ENCODE measurements at regions not wholly inside any gene's neighbourhood (a gene's known extent, or its start where the extent isn't known, plus 50 kb on each side); places are given as distances from the start of the nearest gene placed in this dataset.
"Not testable (repeated sequence)": the region's sequence is repeated elsewhere in the genome, so short reads cannot be mapped to it uniquely, and the experiment has no call there.

DNA sequence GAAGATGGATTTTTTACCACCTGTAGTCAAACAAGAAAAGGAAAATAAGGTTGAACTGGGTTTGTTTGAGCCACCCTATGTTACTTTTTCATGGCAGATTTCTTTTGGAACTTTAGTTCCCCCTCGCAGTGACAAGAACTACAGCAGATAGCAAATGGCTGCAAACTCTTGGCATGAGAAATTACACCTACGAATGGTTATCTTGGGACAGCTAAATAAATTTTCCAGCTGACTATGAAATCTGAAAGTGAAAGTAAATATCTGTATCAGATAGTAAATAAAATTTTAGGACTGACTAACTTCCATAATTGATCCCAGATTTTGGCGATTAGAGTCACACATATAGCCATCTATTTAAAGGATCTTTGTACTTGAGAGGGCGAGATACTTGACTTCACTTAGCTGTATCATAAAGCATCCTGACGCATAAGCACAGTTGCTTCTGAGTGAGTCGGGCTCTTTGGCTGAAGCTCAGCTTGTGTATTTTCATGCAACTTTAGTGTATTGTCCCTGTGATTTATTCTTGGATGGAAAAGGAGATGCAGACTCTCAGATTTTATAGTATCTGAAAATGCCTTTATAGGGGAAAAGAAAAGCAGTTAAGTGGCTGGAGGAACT is 125.3 kb upstream of the B3GAT2 start:
- Histone ChIP-seq H3K36me3 (no peaks in the 10 kb centered on the region), H3K4me1 (no peaks in the 10 kb centered on the region), H3K27ac (no peak overlapping the region), H3K4me3 (no peak overlapping the region), H3K9me3 (replicated peaks) (peaks cover 4% of the 10 kb centered on the region; the same call in 1 of the 2 replicates), H3K27me3 (peaks cover 3% of the 10 kb centered on the region; the same call in 1 of the 2 replicates)
- DNase-seq: no peak

- no peaks in the 10 kb centered on the region for H3K4me1 ChIP-seq
- H3K4me3 ChIP-seq: no peak overlapping the region
- no peak overlapping the region for H3K27ac ChIP-seq
- peaks cover 3% of the 10 kb centered on the region; the same call in 1 of the 2 replicates for H3K27me3 ChIP-seq
- no peaks in the 10 kb centered on the region for H3K36me3 ChIP-seq
- H3K9me3 ChIP-seq (replicated peaks): no peaks in the 10 kb centered on the region
- DNase-seq: no peak
Observed at GRCh38 chr6:71083308-71083820, 126.5 kb upstream of the B3GAT2 start.

DNA sequence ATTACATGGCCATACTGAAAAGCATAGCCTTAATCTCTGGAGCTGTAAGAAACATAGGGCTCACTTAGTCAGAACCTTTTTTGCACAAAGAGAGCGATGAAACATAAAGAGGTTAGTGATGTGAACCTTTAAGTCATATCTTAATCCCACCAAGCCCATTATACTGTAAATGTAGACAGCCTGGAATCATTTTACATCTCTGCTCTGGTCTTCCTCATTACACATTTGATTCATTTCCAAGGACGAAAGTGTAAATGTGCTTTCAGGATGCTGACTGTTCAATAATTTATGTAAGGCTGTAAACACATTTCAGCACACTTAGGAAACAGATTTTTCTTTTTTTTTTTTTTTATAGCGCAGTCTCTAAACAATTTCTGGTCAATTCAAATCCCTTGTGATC is 131.3 kb upstream of the B3GAT2 start:
- Histone ChIP-seq H3K27me3 (peaks cover 3% of the 10 kb centered on the region; the same call in 1 of the 2 replicates), H3K9me3 (replicated peaks) (no peaks in the 10 kb centered on the region), H3K4me1 (no peaks in the 10 kb centered on the region), H3K36me3 (no peaks in the 10 kb centered on the region), H3K4me3 (no peak overlapping the region), H3K27ac (no peak overlapping the region)
- DNase-seq: no peak

DNA sequence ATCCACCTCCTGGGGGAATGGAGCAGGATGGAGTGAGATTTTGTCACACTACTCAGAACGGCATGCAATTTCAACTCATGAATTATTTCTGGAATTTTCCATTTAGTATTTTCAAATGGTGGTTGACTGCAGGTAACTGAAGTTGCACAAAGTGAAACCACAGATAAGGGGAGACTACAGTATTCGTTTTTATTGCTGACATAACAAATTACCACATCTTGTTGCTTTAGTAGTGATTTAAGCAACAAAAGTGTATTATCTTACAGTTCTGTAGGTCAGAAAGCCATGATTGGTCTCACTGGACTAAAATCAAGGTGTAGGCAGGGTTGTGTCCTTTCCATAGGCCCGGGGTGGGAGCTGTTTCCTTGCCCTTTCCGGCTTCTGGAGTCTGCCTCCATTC is 133.4 kb upstream of the B3GAT2 start:
- H3K27me3 ChIP-seq: peaks cover 3% of the 10 kb centered on the region; the same call in 1 of the 2 replicates
- DNase-seq: no peak

GRCh38 chr6:71091167-71091566 is 134.3 kb upstream of the B3GAT2 start:
- H3K4me3 ChIP-seq: no peak overlapping the region
- H3K27me3 ChIP-seq: no peaks in the 10 kb centered on the region
- DNase-seq: no peak
- no peak overlapping the region for H3K27ac ChIP-seq
- no peaks in the 10 kb centered on the region for H3K36me3 ChIP-seq
- H3K9me3 ChIP-seq (replicated peaks): no peaks in the 10 kb centered on the region
- H3K4me1 ChIP-seq: no peaks in the 10 kb centered on the region

More for the DNA sequence above, 133.4 kb upstream of the B3GAT2 start:
- no peaks in the 10 kb centered on the region for H3K36me3 ChIP-seq
- no peaks in the 10 kb centered on the region for H3K4me1 ChIP-seq
- H3K27ac ChIP-seq: no peak overlapping the region
- H3K9me3 ChIP-seq (replicated peaks): no peaks in the 10 kb centered on the region
- H3K4me3 ChIP-seq: no peak overlapping the region

- DNase-seq: no peak
- no peaks in the 10 kb centered on the region for H3K9me3 ChIP-seq (replicated peaks)
- no peaks in the 10 kb centered on the region for H3K36me3 ChIP-seq
- no peaks in the 10 kb centered on the region for H3K27me3 ChIP-seq
- H3K4me3 ChIP-seq: no peak overlapping the region
- H3K4me1 ChIP-seq: no peaks in the 10 kb centered on the region
- H3K27ac ChIP-seq: no peak overlapping the region
Observed at GRCh38 chr6:71091956-71092355, 135.1 kb upstream of the B3GAT2 start.

DNA sequence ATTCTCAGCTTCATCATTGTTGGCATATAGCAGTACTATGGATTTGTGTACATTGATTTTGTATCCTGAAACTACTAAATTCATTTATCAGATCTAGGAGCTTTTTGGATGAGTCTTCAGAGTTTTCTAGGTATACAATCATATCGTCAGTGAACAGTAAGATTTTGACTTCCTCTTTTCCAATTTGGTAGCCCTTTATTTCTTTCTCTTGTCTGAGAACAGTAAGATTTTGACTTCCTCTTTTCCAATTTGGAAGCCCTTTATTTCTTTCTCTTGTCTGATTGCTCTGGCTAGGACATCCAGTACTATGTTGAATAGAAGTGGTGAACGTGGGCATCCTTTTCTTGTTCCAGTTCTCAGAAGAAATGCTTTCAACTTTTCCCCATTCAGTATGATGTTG is 140.4 kb upstream of the B3GAT2 start:
- H3K4me1 ChIP-seq; H3K36me3 ChIP-seq; H3K27me3 ChIP-seq; H3K9me3 ChIP-seq (replicated peaks); H3K27ac ChIP-seq; DNase-seq; H3K4me3 ChIP-seq: not testable (repeated sequence)

DNA sequence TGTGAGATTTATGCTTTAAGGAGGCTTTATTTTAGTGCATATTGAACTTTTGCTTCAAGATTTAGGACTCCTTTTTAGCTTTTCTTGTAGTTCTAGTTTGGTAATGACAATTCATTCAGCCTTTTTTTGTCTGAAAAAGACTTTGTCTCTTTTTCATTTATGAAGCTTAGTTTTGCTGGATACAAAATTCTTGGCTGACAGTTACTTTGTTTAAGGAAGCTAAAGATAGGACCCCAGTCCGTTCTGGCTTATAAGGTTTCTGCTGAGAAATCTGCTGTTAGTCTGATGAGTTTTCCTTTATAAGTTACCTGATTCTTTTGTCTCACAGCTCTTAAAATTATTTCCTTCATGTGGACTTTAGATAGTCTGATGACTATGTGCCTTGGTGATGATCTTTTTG is 142.8 kb upstream of the B3GAT2 start:
- H3K4me3 ChIP-seq: no peak overlapping the region
- no peak for DNase-seq
- H3K9me3 ChIP-seq (replicated peaks): no peaks in the 10 kb centered on the region
- no peaks in the 10 kb centered on the region for H3K36me3 ChIP-seq
- no peak overlapping the region for H3K27ac ChIP-seq
- no peaks in the 10 kb centered on the region for H3K27me3 ChIP-seq
- no peaks in the 10 kb centered on the region for H3K4me1 ChIP-seq

GRCh38 chr6:71103130-71103529 is 146.3 kb upstream of the B3GAT2 start:
- Histone ChIP-seq H3K9me3 (replicated peaks) (no peaks in the 10 kb centered on the region), H3K36me3 (no peaks in the 10 kb centered on the region), H3K27ac (no peak overlapping the region), H3K4me1 (peaks cover 5% of the 10 kb centered on the region), H3K4me3 (no peak overlapping the region), H3K27me3 (no peaks in the 10 kb centered on the region)
- no peak for DNase-seq

DNA sequence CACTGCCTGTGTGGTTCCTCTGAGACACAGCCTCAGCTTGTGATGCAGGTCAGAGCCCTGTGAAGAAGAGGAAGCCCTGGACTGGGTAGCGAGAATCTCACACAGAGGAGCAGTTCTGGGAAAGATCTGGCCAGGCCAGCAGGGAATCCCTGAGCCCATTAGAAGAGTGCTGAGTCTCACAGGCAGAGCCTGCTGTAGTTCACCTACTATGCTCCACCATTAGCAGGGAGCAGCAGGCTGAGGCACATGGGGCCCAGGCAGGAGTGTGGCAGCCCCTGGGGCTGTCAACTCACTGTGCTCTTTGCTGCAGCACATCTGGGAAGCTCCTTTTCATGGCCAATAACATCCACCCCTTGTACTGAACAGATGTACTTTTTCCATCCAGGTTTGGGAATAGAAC is 146.8 kb upstream of the B3GAT2 start:
- Histone ChIP-seq H3K27me3 (no peaks in the 10 kb centered on the region), H3K9me3 (replicated peaks) (no peaks in the 10 kb centered on the region), H3K36me3 (no peaks in the 10 kb centered on the region), H3K4me1 (peaks cover 8% of the 10 kb centered on the region), H3K27ac (no peak overlapping the region), H3K4me3 (no peak overlapping the region)
- DNase-seq: no peak

GRCh38 chr6:71106276-71106675 is 149.4 kb upstream of the B3GAT2 start:
- Histone ChIP-seq H3K4me3 (no peak overlapping the region), H3K27ac (no peak overlapping the region), H3K9me3 (replicated peaks) (no peaks in the 10 kb centered on the region), H3K4me1 (peaks cover 8% of the 10 kb centered on the region), H3K27me3 (no peaks in the 10 kb centered on the region), H3K36me3 (no peaks in the 10 kb centered on the region)
- DNase-seq: no peak

DNA sequence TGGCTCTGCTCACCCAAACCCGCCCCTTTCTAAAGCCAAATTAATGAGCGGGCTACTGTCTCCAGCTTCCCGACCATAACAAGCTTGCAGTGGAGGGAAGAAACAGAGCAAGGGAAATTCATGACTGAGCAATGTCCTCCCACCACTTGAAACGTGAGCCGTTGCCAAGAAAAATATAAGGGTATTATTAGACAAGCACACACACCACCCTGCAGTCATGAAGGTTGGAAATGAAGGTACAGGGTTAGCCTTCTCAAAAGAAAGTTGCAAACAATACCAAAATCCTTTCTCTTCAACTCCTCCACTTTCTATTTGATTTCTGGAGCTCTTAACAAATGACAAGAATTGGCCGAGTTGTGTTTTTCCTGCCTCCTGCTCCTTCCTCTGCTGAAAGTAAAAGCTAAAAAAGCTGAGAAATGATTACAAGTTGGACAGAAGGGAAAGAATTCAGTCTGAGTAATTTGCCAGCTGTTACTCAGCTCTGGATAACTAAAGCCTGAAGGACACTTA is 151.1 kb upstream of the B3GAT2 start:
- DNase-seq: peak; percentile 65 to 77
- Histone ChIP-seq H3K9me3 (replicated peaks) (no peaks in the 10 kb centered on the region), H3K4me1 (peaks cover 8% of the 10 kb centered on the region), H3K36me3 (no peaks in the 10 kb centered on the region), H3K4me3 (no peak overlapping the region), H3K27me3 (no peaks in the 10 kb centered on the region), H3K27ac (no peak overlapping the region)

DNA sequence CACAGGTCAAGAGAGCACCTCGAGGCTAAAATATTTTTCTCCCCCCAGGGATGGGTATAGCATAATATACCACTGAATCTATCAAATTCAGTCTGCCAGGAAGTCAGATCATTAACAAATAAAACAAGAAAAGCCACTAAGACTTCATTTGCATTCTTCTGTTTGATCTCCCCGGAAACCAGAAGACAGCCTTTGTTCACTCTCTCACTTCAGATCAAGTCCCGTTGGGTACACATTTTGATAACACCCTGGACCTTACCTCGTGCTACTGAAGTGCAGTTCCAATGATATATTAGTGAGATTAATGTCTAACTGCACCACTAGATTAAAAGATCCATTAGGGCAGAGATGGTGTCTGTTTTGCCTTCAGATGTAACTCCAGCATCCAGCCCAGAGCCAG is 157.7 kb upstream of the B3GAT2 start:
- Histone ChIP-seq H3K27me3 (no peaks in the 10 kb centered on the region), H3K27ac (no peak overlapping the region), H3K9me3 (replicated peaks) (no peaks in the 10 kb centered on the region; the same call in 1 of the 2 replicates), H3K36me3 (no peaks in the 10 kb centered on the region), H3K4me3 (no peak overlapping the region), H3K4me1 (no peaks in the 10 kb centered on the region)
- no peak for DNase-seq

DNA sequence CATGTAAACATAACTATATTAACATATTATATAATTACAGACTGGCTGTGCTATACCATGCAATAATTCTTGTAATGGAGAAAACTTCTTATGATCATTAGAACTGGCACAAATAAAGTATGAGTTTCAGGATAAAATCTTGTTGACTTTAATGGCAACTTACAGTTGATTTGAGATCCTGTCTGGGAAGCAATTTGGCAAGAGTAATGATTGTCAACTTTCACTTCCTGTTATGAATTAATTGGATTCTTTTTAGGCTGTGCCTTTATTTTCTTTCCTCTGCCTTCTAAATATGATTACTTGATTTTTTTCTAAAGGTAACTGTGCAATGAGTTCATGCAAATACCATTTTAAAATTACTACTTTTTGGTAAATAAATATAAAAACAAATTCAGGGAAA is 158.1 kb upstream of the B3GAT2 start:
- no peaks in the 10 kb centered on the region for H3K4me1 ChIP-seq
- no peaks in the 10 kb centered on the region for H3K36me3 ChIP-seq
- no peak overlapping the region for H3K4me3 ChIP-seq
- no peaks in the 10 kb centered on the region; the same call in 1 of the 2 replicates for H3K9me3 ChIP-seq (replicated peaks)
- no peaks in the 10 kb centered on the region for H3K27me3 ChIP-seq
- H3K27ac ChIP-seq: no peak overlapping the region
- no peak for DNase-seq

DNA sequence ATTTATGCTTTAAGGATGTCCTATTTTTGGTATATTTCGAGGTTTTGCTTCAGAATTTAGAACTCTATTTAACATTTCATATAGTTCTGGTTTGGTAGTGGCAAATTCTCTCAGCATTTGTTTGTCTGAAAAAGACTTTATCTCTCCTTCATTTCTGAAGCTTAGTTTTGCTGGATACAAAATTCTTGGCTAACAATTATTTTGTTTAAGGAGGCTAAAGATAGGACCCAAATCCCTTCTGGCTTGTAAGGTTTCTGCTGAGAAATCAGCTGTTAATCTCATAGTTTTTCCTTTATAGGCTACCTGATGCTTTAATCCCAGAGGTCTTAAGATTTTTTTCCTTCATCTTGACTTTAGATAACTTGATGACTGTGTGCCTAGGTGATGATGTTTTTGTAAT is 162.7 kb upstream of the B3GAT2 start:
- H3K36me3 ChIP-seq: no peaks in the 10 kb centered on the region
- DNase-seq: no peak
- no peak overlapping the region for H3K27ac ChIP-seq

DNA sequence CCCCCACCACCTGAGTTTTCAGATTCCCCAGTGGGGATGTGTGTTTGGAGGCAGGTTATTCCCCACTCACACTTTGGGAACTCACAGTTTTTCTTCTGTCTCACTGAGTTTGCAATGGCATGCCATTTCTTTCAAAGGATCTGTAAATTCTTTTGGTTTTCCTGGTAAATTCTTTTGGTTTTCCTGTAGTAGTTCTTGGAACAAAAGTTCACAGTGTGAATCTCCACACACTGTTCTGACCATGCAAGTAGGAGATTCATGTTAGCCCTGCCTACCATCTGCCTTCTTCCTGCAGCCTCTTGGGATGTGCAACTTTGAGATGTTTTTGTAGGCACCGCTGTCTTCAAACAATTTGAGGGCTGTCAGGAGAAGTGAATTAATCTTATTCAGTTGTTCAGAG is 165.6 kb upstream of the OGFRL1 start:
- no peak for DNase-seq
- Histone ChIP-seq H3K27me3 (no peaks in the 10 kb centered on the region), H3K27ac (no peak overlapping the region), H3K4me3 (no peak overlapping the region), H3K36me3 (no peaks in the 10 kb centered on the region), H3K4me1 (no peaks in the 10 kb centered on the region; the same call in 1 of the 2 replicates), H3K9me3 (replicated peaks) (no peaks in the 10 kb centered on the region; the same call in 1 of the 2 replicates)

More for the DNA sequence above, 162.7 kb upstream of the B3GAT2 start:
- H3K4me1 ChIP-seq: no peaks in the 10 kb centered on the region; the same call in 1 of the 2 replicates
- no peaks in the 10 kb centered on the region; the same call in 1 of the 2 replicates for H3K9me3 ChIP-seq (replicated peaks)
- no peak overlapping the region for H3K4me3 ChIP-seq
- H3K27me3 ChIP-seq: no peaks in the 10 kb centered on the region

All from SJCRH30 (cell line).